H1 (cell line): ENCODE measurements at regions not wholly inside any gene's neighbourhood (a gene's known extent, or its start where the extent isn't known, plus 50 kb on each side); places are given as distances from the start of the nearest gene placed in this dataset.

Source experiments
- HDAC2 ChIP-seq, 2 experiments: fragments of 300-600 bp in 1 of 2; sonication (generic) in 1 of 2; IDR thresholded peaks; 2 replicates each; pipeline ENCODE4 v1.6.1; 2011 to 2012; ENCODE audit warnings: low read depth in 2 of 2, low read length in 2 of 2, mild to moderate bottlenecking in 2 of 2, moderate library complexity in 2 of 2, borderline replicate concordance in 1 of 2, inconsistent platforms in 1 of 2
- KDM4A ChIP-seq: IDR thresholded peaks from one replicate; pipeline ENCODE4 v1.7.1; 2012; ENCODE audit warnings: low read depth, mild to moderate bottlenecking, moderate library complexity, low read length, inconsistent platforms; ENCODE audit not compliant: severe bottlenecking
- TF ChIP-seq, protein P1 (sequence below): fragments of 300-600 bp; sonication (generic); IDR thresholded peaks from 2 replicates; pipeline ENCODE4 v1.7.1; 2012; ENCODE audit warnings: low read length, moderate library complexity, mild to moderate bottlenecking, inconsistent platforms; ENCODE audit not compliant: insufficient replicate concordance

DNA sequence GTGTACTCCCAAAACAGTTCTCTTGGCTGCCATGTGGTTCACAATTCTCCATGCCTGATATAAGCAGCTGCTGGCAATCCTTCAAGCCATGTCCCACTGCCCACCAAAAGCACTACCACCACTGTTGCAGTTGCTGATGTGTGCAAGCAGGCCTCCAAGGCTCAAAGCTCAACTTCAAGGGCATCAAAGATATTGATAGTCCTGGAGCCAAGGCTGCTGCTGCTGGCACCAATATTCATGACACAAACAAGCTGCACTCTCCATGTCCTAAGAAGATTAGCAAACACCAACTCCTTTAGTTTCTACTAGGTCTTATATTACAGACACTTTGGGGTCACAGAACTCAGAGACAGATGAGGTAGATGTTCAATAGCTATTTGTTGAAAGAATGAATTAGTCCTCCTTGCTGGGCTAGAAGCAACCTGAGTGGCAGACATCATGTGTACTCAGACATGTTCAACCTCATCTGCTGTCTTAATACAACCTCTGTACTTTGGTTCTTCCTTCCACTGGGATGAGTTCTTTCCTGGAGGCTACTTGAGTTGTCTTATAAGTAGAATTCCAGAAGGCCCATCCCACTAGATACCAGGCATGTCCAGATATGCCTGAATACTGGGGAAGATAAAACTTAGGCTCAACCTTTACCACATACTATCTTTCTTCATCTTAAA, 104.5 kb upstream of the UGP2 start (continued):
- TF ChIP-seq, protein P1, sequence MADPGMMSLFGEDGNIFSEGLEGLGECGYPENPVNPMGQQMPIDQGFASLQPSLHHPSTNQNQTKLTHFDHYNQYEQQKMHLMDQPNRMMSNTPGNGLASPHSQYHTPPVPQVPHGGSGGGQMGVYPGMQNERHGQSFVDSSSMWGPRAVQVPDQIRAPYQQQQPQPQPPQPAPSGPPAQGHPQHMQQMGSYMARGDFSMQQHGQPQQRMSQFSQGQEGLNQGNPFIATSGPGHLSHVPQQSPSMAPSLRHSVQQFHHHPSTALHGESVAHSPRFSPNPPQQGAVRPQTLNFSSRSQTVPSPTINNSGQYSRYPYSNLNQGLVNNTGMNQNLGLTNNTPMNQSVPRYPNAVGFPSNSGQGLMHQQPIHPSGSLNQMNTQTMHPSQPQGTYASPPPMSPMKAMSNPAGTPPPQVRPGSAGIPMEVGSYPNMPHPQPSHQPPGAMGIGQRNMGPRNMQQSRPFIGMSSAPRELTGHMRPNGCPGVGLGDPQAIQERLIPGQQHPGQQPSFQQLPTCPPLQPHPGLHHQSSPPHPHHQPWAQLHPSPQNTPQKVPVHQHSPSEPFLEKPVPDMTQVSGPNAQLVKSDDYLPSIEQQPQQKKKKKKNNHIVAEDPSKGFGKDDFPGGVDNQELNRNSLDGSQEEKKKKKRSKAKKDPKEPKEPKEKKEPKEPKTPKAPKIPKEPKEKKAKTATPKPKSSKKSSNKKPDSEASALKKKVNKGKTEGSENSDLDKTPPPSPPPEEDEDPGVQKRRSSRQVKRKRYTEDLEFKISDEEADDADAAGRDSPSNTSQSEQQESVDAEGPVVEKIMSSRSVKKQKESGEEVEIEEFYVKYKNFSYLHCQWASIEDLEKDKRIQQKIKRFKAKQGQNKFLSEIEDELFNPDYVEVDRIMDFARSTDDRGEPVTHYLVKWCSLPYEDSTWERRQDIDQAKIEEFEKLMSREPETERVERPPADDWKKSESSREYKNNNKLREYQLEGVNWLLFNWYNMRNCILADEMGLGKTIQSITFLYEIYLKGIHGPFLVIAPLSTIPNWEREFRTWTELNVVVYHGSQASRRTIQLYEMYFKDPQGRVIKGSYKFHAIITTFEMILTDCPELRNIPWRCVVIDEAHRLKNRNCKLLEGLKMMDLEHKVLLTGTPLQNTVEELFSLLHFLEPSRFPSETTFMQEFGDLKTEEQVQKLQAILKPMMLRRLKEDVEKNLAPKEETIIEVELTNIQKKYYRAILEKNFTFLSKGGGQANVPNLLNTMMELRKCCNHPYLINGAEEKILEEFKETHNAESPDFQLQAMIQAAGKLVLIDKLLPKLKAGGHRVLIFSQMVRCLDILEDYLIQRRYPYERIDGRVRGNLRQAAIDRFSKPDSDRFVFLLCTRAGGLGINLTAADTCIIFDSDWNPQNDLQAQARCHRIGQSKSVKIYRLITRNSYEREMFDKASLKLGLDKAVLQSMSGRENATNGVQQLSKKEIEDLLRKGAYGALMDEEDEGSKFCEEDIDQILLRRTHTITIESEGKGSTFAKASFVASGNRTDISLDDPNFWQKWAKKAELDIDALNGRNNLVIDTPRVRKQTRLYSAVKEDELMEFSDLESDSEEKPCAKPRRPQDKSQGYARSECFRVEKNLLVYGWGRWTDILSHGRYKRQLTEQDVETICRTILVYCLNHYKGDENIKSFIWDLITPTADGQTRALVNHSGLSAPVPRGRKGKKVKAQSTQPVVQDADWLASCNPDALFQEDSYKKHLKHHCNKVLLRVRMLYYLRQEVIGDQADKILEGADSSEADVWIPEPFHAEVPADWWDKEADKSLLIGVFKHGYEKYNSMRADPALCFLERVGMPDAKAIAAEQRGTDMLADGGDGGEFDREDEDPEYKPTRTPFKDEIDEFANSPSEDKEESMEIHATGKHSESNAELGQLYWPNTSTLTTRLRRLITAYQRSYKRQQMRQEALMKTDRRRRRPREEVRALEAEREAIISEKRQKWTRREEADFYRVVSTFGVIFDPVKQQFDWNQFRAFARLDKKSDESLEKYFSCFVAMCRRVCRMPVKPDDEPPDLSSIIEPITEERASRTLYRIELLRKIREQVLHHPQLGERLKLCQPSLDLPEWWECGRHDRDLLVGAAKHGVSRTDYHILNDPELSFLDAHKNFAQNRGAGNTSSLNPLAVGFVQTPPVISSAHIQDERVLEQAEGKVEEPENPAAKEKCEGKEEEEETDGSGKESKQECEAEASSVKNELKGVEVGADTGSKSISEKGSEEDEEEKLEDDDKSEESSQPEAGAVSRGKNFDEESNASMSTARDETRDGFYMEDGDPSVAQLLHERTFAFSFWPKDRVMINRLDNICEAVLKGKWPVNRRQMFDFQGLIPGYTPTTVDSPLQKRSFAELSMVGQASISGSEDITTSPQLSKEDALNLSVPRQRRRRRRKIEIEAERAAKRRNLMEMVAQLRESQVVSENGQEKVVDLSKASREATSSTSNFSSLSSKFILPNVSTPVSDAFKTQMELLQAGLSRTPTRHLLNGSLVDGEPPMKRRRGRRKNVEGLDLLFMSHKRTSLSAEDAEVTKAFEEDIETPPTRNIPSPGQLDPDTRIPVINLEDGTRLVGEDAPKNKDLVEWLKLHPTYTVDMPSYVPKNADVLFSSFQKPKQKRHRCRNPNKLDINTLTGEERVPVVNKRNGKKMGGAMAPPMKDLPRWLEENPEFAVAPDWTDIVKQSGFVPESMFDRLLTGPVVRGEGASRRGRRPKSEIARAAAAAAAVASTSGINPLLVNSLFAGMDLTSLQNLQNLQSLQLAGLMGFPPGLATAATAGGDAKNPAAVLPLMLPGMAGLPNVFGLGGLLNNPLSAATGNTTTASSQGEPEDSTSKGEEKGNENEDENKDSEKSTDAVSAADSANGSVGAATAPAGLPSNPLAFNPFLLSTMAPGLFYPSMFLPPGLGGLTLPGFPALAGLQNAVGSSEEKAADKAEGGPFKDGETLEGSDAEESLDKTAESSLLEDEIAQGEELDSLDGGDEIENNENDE = no peak
- TF ChIP-seq HDAC2 (IDR thresholded peaks at IDR 0.05; ENCODE audit: borderline replicate concordance in 1 of 2, low read depth in 2 of 2, low read length in 2 of 2) = no peak
- no peak for TF ChIP-seq KDM4A
